ENCODE measurements at regions not wholly inside any gene's neighbourhood (a gene's known extent, or its start where the extent isn't known, plus 50 kb on each side); places are given as distances from the start of the nearest gene placed in this dataset.

DNA sequence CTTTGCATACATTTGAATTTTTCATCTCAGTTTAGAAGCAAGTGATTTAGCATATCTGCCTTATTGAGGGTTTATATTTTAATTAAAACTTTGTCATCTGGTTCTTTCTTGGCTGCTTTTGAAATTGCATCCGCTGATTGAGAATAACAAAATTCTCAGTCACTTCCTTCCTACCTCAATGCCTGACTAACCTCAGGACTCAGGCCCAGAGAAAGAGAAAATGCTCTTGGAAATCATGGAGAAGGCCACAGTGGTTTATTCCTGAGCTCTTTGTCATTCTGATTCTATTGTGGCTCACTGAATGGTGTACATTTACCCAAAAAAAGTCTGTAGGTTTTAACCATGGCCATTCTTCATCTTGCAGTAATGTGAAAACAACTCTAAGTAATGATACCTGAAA lies 533.9 kb downstream of the TBL1XR1 start:
- TF ChIP-seq, protein P1, sequence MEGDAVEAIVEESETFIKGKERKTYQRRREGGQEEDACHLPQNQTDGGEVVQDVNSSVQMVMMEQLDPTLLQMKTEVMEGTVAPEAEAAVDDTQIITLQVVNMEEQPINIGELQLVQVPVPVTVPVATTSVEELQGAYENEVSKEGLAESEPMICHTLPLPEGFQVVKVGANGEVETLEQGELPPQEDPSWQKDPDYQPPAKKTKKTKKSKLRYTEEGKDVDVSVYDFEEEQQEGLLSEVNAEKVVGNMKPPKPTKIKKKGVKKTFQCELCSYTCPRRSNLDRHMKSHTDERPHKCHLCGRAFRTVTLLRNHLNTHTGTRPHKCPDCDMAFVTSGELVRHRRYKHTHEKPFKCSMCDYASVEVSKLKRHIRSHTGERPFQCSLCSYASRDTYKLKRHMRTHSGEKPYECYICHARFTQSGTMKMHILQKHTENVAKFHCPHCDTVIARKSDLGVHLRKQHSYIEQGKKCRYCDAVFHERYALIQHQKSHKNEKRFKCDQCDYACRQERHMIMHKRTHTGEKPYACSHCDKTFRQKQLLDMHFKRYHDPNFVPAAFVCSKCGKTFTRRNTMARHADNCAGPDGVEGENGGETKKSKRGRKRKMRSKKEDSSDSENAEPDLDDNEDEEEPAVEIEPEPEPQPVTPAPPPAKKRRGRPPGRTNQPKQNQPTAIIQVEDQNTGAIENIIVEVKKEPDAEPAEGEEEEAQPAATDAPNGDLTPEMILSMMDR (IDR thresholded peaks at IDR 0.05), result no peak
- TF ChIP-seq POLR2A (IDR thresholded peaks at IDR 0.05), result no peak

All from gastroesophageal sphincter (tissue), 3 donors.